ENCODE measurements at regions not wholly inside any gene's neighbourhood (a gene's known extent, or its start where the extent isn't known, plus 50 kb on each side); places are given as distances from the start of the nearest gene placed in this dataset.
"Not testable (repeated sequence)": the region's sequence is repeated elsewhere in the genome, so short reads cannot be mapped to it uniquely, and the experiment has no call there.

DNA sequence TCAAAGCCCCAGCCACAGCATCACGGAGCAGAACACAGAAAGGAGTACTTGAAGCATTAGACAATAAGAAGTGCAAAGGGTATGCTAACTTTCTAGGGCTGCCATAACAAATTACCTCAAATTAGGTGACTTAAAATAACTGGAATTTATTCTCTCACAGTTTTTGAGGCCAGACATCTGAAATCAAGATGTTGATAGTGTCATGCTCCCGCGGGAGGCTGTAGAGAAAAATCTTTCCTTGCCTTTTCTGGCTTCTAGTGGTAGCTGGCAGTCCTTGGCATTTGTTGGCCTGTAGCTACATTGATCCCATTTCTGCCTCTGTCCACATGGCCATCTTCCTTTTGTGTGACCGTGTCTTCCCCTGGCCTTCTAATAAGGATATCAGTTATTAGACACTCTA, 51.9 kb upstream of the SPDL1 start:
- in situ Hi-C loops (cut with HindIII; ENCODE audit: low sequenced_read_pairs), result loop anchor here (25.0 kb wide), 2 partner anchors 544 to 844 kb away; no protein-coding TSS in a partner anchor
- TF ChIP-seq, protein P1, sequence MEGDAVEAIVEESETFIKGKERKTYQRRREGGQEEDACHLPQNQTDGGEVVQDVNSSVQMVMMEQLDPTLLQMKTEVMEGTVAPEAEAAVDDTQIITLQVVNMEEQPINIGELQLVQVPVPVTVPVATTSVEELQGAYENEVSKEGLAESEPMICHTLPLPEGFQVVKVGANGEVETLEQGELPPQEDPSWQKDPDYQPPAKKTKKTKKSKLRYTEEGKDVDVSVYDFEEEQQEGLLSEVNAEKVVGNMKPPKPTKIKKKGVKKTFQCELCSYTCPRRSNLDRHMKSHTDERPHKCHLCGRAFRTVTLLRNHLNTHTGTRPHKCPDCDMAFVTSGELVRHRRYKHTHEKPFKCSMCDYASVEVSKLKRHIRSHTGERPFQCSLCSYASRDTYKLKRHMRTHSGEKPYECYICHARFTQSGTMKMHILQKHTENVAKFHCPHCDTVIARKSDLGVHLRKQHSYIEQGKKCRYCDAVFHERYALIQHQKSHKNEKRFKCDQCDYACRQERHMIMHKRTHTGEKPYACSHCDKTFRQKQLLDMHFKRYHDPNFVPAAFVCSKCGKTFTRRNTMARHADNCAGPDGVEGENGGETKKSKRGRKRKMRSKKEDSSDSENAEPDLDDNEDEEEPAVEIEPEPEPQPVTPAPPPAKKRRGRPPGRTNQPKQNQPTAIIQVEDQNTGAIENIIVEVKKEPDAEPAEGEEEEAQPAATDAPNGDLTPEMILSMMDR (IDR thresholded peaks at IDR 0.05; ENCODE audit: low read depth, low read length, missing control alignments), result no peak
- no peak for DNase-seq (ENCODE audit: low read depth)

DNA sequence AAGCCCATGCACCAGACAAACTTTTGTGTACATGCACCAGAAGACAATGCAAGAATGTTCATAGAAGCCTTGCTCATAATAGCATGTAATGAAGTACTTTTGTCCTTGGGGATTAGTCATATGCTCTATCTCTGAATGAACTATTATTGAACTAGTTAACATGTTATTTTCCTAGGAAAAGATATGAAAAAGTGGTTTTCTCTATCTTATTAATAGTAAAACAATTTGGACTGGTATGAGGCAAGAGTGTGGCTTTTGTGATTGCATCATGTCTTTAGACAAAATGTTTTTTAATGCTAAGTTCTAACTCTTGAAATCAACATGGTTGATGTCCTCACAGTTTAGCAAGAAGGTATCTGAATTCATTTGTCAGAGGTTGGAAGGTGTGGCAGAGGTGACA, 55.7 kb upstream of the SPDL1 start:
- TF ChIP-seq, protein P1 (IDR thresholded peaks at IDR 0.05; ENCODE audit: low read depth, low read length, missing control alignments), result no peak
- in situ Hi-C loops (cut with HindIII; ENCODE audit: low sequenced_read_pairs), result loop anchor here (25.0 kb wide), 2 partner anchors 541 to 841 kb away; no protein-coding TSS in a partner anchor

More for the DNA sequence above, 51.9 kb upstream of the SPDL1 start:
- H3K4me3 ChIP-seq (ENCODE audit: low read depth, low read length), result no peak overlapping the region

DNA sequence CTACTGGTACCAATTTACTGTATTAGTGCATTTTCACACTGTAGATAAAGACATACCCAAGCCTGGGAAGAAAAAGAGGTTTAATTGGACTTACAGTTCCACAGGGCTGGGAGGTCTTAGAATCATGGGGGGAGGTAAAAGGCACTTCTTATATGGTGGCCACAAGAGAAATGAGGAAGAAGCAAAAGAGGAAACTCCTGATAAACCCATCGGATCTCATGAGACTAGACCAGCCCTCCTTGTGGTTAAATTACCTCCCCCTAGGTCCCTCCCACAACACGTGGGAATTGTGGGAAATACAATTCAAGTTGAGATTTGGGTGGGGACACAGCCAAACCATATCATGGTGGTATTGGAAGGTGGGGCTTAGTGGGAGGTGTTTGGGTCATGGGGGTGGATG, 56.5 kb upstream of the SPDL1 start:
- TF ChIP-seq, protein P1 (IDR thresholded peaks at IDR 0.05; ENCODE audit: low read depth, low read length, missing control alignments), result no peak
- in situ Hi-C loops (cut with HindIII; ENCODE audit: low sequenced_read_pairs), result loop anchor here (25.0 kb wide), 2 partner anchors 540 to 840 kb away; no protein-coding TSS in a partner anchor
- no peak overlapping the region for H3K4me3 ChIP-seq (ENCODE audit: low read depth, low read length)
- no peak for DNase-seq (ENCODE audit: low read depth)

More for the DNA sequence above, 55.7 kb upstream of the SPDL1 start:
- H3K4me3 ChIP-seq (ENCODE audit: low read depth, low read length), result no peak overlapping the region
- no peak for DNase-seq (ENCODE audit: low read depth)

DNA sequence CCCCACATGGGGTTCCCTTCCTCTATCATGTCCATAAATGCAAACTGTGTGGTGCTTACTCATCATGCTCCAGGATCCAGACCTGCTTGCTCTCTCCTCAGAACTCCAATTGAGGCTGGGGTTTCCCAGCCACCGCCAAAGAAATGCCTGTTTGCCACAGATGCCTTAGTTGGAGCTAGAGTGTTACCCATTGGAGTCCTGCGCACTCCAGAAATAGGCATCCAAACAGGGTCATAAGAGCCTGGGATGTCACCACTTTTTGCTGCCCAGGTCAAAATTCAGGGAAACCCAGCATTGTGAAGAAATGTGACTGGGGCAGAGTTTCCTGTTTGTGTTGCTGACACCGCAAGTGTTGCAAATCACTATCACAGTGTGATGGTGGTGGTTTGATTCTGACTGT, 60.7 kb upstream of the SPDL1 start:
- DNase-seq (ENCODE audit: low read depth), result no peak
- TF ChIP-seq, protein P1 (IDR thresholded peaks at IDR 0.05; ENCODE audit: low read depth, low read length, missing control alignments), result no peak
- no peak overlapping the region for H3K4me3 ChIP-seq (ENCODE audit: low read depth, low read length)
- in situ Hi-C loops (cut with HindIII; ENCODE audit: low sequenced_read_pairs), result no loop called here

DNA sequence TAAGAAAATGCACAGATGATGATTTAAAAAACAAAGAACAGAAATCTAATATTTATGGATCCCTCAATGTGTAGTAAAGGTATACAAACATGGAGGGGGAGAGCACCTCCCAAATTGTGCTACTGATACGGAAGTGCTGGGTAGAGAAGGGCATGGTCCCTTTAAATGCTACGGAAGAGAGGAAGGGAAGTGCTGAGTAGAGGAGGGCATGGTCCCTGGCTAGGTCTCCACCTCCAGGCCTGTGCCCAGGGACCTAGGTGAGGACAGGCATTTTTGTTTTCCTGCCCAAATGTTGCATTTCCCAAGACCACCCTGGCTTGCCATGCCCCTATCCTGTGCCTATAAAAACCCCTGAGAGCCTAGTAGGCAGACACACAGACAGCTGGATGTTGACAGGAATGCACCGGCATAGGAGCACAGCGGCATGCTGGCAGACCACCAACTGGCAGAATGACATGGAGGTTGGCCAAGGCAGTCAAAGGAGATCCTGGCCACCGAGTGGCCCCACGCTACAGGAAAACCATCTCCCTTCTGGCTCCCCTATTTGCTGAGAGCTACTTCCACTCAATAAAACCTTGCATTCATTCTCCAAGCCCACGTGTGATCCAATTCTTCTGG, 62.1 kb upstream of the SPDL1 start:
- no peak overlapping the region for H3K4me3 ChIP-seq (ENCODE audit: low read depth, low read length)
- TF ChIP-seq, protein P1 (IDR thresholded peaks at IDR 0.05; ENCODE audit: low read depth, low read length, missing control alignments), result no peak
- in situ Hi-C loops (cut with HindIII; ENCODE audit: low sequenced_read_pairs), result no loop called here
- DNase-seq (ENCODE audit: low read depth), result peak; percentile 2

DNA sequence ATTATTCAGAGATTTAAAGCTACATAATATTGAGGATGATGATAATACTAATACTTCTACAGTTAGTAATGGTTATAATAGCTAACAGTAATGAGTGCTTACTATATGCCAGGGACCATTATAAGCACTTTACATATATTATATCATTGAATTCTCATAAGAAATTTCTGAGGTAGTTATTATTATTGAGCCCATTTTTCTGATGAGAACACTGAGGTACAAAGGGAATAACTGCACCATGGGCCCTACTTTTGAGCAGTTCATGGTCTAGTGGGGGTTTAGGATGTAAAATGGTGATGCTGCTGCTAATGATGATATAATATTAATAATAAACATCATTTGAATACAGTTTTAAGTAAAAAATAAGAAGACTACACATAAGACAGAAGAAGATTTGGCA, 64.2 kb upstream of the SPDL1 start:
- H3K4me3 ChIP-seq (ENCODE audit: low read depth, low read length), result no peak overlapping the region
- DNase-seq (ENCODE audit: low read depth), result no peak
- in situ Hi-C loops (cut with HindIII; ENCODE audit: low sequenced_read_pairs), result no loop called here
- TF ChIP-seq, protein P1 (IDR thresholded peaks at IDR 0.05; ENCODE audit: low read depth, low read length, missing control alignments), result no peak

DNA sequence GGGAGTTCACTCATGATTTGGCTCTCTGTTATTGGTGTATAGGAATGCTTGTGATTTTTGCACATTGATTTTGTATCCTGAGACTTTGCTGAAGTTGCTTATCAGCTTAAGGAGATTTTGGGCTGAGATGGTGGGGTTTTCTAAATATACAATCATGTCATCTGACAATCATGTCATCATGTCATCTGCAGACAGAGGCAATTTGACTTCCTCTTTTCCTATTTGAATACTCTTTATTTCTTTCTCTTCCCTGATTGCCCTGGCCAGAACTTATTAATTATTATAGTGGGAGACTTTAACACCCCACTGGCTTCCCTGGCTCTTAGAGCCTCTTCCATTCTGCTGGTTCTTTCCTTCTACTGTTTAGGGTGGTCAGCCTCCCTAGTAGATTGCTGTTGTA, 64.8 kb upstream of the SPDL1 start:
- DNase-seq (ENCODE audit: low read depth); H3K4me3 ChIP-seq (ENCODE audit: low read depth, low read length); in situ Hi-C loops (cut with HindIII; ENCODE audit: low sequenced_read_pairs): not testable (repeated sequence)
